ENCODE measurements at regions not wholly inside any gene's neighbourhood (a gene's known extent, or its start where the extent isn't known, plus 50 kb on each side); places are given as distances from the start of the nearest gene placed in this dataset.
A peak's percentile ranks its signal among the peaks of the same experiment; 100 is the strongest.

- no peak overlapping the region for H3K4me2 ChIP-seq (replicated peaks; ENCODE audit: extremely low read depth, low read length, poor library complexity, severe bottlenecking)
- no peaks in the 10 kb centered on the region for H3K36me3 Mint-ChIP-seq
- no peak overlapping the region for H3K27ac ChIP-seq (ENCODE audit: low read depth in 1 of 2, low read length in 2 of 2)
- peaks cover 65 to 82% of the 10 kb centered on the region in 2 donors for H3K4me1 ChIP-seq (ENCODE audit: control insufficient read depth in 1 of 2, insufficient read depth in 2 of 2, low read length in 2 of 2)
- TF ChIP-seq CTCF (IDR thresholded peaks at IDR 0.05): no peak
- WGBS (ENCODE audit: insufficient coverage): 71% methylated on average over 1 of the region's 1 CpG
- H3K9me3 ChIP-seq (replicated peaks in 1 of 2; ENCODE audit: control insufficient read depth in 1 of 2, insufficient read depth in 1 of 2, low read length in 2 of 2): no peaks in the 10 kb centered on the region
- H3K4me3 Mint-ChIP-seq: no peak overlapping the region
- intact Hi-C loops (cut with micrococcal nuclease): no loop called here
- DNase-seq: no peak
- peaks cover 0 to 5% (median 2%) of the 10 kb centered on the region in 7 donors for H3K9me3 Mint-ChIP-seq
- H4K20me1 ChIP-seq (ENCODE audit: insufficient read depth, low read length): no peaks in the 10 kb centered on the region
- peaks cover 79% of the 10 kb centered on the region for H3K4me1 Mint-ChIP-seq
- no peaks in the 10 kb centered on the region for H3K36me3 ChIP-seq (replicated peaks in 1 of 2; ENCODE audit: control insufficient read depth in 1 of 2, insufficient read depth in 2 of 2, low read length in 2 of 2)
- H2AFZ ChIP-seq (ENCODE audit: insufficient read depth, low read depth, low read length, poor library complexity, severe bottlenecking): no peak overlapping the region
- H3K4me3 ChIP-seq (replicated peaks in 1 of 3; ENCODE audit: low read depth in 2 of 3, low read length in 3 of 3): no peak overlapping the region
- no peak overlapping the region for H3K27ac Mint-ChIP-seq
- peaks cover 6% of the 10 kb centered on the region for H3K79me2 ChIP-seq (ENCODE audit: insufficient read depth, low read length)
- H3K27me3 ChIP-seq (ENCODE audit: control insufficient read depth in 2 of 2, insufficient read depth in 2 of 2, low read length in 2 of 2): no peaks in the 10 kb centered on the region
- H3K27me3 Mint-ChIP-seq (ENCODE audit: low read depth in 3 of 3): no peaks in the 10 kb centered on the region
- no peak overlapping the region for H3K9ac ChIP-seq (ENCODE audit: insufficient read depth, low read length, poor library complexity, severe bottlenecking)
Observed at GRCh38 chr9:76557674-76558225, 98.8 kb downstream of the GCNT1 start.

GRCh38 chr9:76558465-76558864 lies 99.5 kb downstream of the GCNT1 start:
- no peak overlapping the region for H3K9ac ChIP-seq (ENCODE audit: insufficient read depth, low read length, poor library complexity, severe bottlenecking)
- no peak overlapping the region for H3K4me2 ChIP-seq (replicated peaks; ENCODE audit: extremely low read depth, low read length, poor library complexity, severe bottlenecking)
- Mint-ChIP-seq H3K9me3 (peaks cover 0 to 5% (median 2%) of the 10 kb centered on the region in 7 donors), H3K36me3 (no peaks in the 10 kb centered on the region), H3K4me3 (no peak overlapping the region), H3K27me3 (ENCODE audit: low read depth in 3 of 3) (no peaks in the 10 kb centered on the region), H3K4me1 (peaks cover 79% of the 10 kb centered on the region), H3K27ac (peak overlapping the region in 5 of 7 donors; percentile 0 to 55 (median 14))
- intact Hi-C loops (cut with micrococcal nuclease): no loop called here
- H3K4me3 ChIP-seq (replicated peaks in 1 of 3; ENCODE audit: low read depth in 2 of 3, low read length in 3 of 3): no peak overlapping the region
- H3K36me3 ChIP-seq (replicated peaks in 1 of 2; ENCODE audit: control insufficient read depth in 1 of 2, insufficient read depth in 2 of 2, low read length in 2 of 2): no peaks in the 10 kb centered on the region
- peaks cover 6% of the 10 kb centered on the region for H3K79me2 ChIP-seq (ENCODE audit: insufficient read depth, low read length)
- no peaks in the 10 kb centered on the region for H3K9me3 ChIP-seq (replicated peaks in 1 of 2; ENCODE audit: control insufficient read depth in 1 of 2, insufficient read depth in 1 of 2, low read length in 2 of 2)
- no peak for DNase-seq
- H3K27me3 ChIP-seq (ENCODE audit: control insufficient read depth in 2 of 2, insufficient read depth in 2 of 2, low read length in 2 of 2): no peaks in the 10 kb centered on the region
- no peaks in the 10 kb centered on the region for H4K20me1 ChIP-seq (ENCODE audit: insufficient read depth, low read length)
- no peak for TF ChIP-seq CTCF (IDR thresholded peaks at IDR 0.05)
- H2AFZ ChIP-seq (ENCODE audit: insufficient read depth, low read depth, low read length, poor library complexity, severe bottlenecking): peak overlapping the region; percentile 4
- WGBS (ENCODE audit: insufficient coverage): no CpG with 5 or more reads among the region's 1 CpG
- peak overlapping the region in 1 of 2 donors; percentile 80 for H3K27ac ChIP-seq (ENCODE audit: low read depth in 1 of 2, low read length in 2 of 2)
- peaks cover 65 to 82% of the 10 kb centered on the region in 2 donors for H3K4me1 ChIP-seq (ENCODE audit: control insufficient read depth in 1 of 2, insufficient read depth in 2 of 2, low read length in 2 of 2)

All from CD14-positive monocyte (primary cell).